SK-N-SH (cell line): ENCODE measurements at regions not wholly inside any gene's neighbourhood (a gene's known extent, or its start where the extent isn't known, plus 50 kb on each side); places are given as distances from the start of the nearest gene placed in this dataset.
A peak's percentile ranks its signal among the peaks of the same experiment; 100 is the strongest.

Experiments used
- CTCF ChIA-PET: fragments of 300-600, 350-600 bp; formaldehyde crosslinking; extraction: SDS; loops from one replicate; lab custom pipeline; 2021; lab: Yijun Ruan, JAX
- POLR2A ChIA-PET: fragments of 350-600 bp; sonication (Branson Sonifier 250); formaldehyde crosslinking; extraction: SDS; loops from one replicate; lab custom pipeline; 2020; ENCODE audit warnings: antibody characterized with exemption, inconsistent platforms; lab: Yijun Ruan, JAX
- DNase-seq: peaks from one replicate; pipeline ENCODE4 v3.0.0; 2012
- H2AFZ ChIP-seq: fragments of 200-600 bp; sonication (generic); 2 replicates; pipeline ENCODE4 v1.8.1; 2016; ENCODE audit warnings: antibody characterized with exemption, mild to moderate bottlenecking, low read depth
- H3F3A ChIP-seq: fragments of 200-600 bp; sonication (generic); replicated peaks from 2 replicates; pipeline ENCODE3; 2016; ENCODE audit warnings: antibody characterized with exemption, mild to moderate bottlenecking; ENCODE audit not compliant: insufficient read depth
- H3K27ac ChIP-seq, 2 experiments: fragments of 200-500 bp in 1 of 2; fragments of 200-600 bp in 1 of 2; sonication (Bioruptor generic) in 1 of 2; sonication (generic), shearing (Covaris generic) in 1 of 2; 2 replicates each; pipeline versions ENCODE4 v1.5.1 to v1.6.1; 2014 to 2016; ENCODE audit warnings: low read depth in 2 of 2, inconsistent platforms in 1 of 2, low read length in 1 of 2, mild to moderate bottlenecking in 1 of 2, mixed read lengths in 1 of 2
- H3K27me3 ChIP-seq: fragments of 200-600 bp; sonication (generic), shearing (Covaris generic); 2 replicates; pipeline ENCODE4 v1.6.1; 2016; ENCODE audit warnings: mixed run types; ENCODE audit not compliant: insufficient read depth
- H3K36me3 ChIP-seq, 2 experiments: fragments of 200-500 bp in 1 of 2; fragments of 200-600 bp in 1 of 2; sonication (Bioruptor generic) in 1 of 2; sonication (generic) in 1 of 2; replicated peaks in 1 of 2; 2 replicates each; pipeline versions ENCODE3 to v1.5.1; 2014 to 2016; ENCODE audit warnings: low read length in 1 of 2, mild to moderate bottlenecking in 1 of 2; ENCODE audit not compliant: insufficient read depth in 2 of 2, control insufficient read depth in 1 of 2
- H3K4me1 ChIP-seq, 2 experiments: fragments of 200-500 bp in 1 of 2; fragments of 200-600 bp in 1 of 2; sonication (Bioruptor generic) in 1 of 2; sonication (generic), shearing (Covaris generic) in 1 of 2; 2 replicates each; pipeline versions ENCODE4 v1.5.1 to v1.6.1; 2014 to 2016; ENCODE audit warnings: low read depth in 1 of 2, low read length in 1 of 2, mixed run types in 1 of 2; ENCODE audit not compliant: insufficient read depth in 2 of 2, control insufficient read depth in 1 of 2
- H3K4me2 ChIP-seq: fragments of 200-600 bp; sonication (generic), shearing (Covaris generic); 2 replicates; pipeline ENCODE4 v1.6.1; 2017; ENCODE audit warnings: mixed run types
- H3K4me3 ChIP-seq, 2 experiments: fragments of 200-500 bp in 1 of 2; fragments of 200-600 bp in 1 of 2; sonication (Bioruptor generic) in 1 of 2; sonication (generic), shearing (Covaris generic) in 1 of 2; 2 replicates each; pipeline versions ENCODE4 v1.5.1 to v1.8.1; 2014 to 2016; ENCODE audit warnings: low read depth in 2 of 2, inconsistent platforms in 1 of 2, low read length in 1 of 2, mild to moderate bottlenecking in 1 of 2, mixed read lengths in 1 of 2, moderate library complexity in 1 of 2
- H3K79me2 ChIP-seq: fragments of 200-600 bp; sonication (generic); 2 replicates; pipeline ENCODE4 v1.8.1; 2017; ENCODE audit warnings: mild to moderate bottlenecking; ENCODE audit not compliant: insufficient read depth
- H3K9ac ChIP-seq: fragments of 200-600 bp; sonication (generic); 2 replicates; pipeline ENCODE4 v1.6.1; 2017; ENCODE audit warnings: mixed run types
- H3K9me2 ChIP-seq: fragments of 200-600 bp; sonication (generic); 2 replicates; pipeline ENCODE4 v1.6.1; 2017; ENCODE audit warnings: mixed run types
- H3K9me3 ChIP-seq: fragments of 200-600 bp; sonication (generic); 2 replicates; pipeline ENCODE4 v1.6.1; 2017; ENCODE audit warnings: mixed run types, mild to moderate bottlenecking, moderate library complexity
- H4K20me1 ChIP-seq: fragments of 200-600 bp; sonication (generic); 2 replicates; pipeline ENCODE4 v1.6.1; 2017; ENCODE audit warnings: mild to moderate bottlenecking, mixed run types; ENCODE audit not compliant: insufficient read depth
- ELF1 ChIP-seq: IDR thresholded peaks from 2 replicates; pipeline ENCODE4 v1.4.0; 2012
- EZH2phosphoT487 ChIP-seq: fragments of 200-600 bp; sonication (generic); IDR thresholded peaks from 2 replicates; pipeline ENCODE4 v1.6.1; 2017; ENCODE audit warnings: low read depth, mixed run types, mild to moderate bottlenecking, antibody characterized with exemption, moderate library complexity, borderline replicate concordance
- GATA2 ChIP-seq: sonication (generic); formaldehyde crosslinking; IDR thresholded peaks from 2 replicates; pipeline ENCODE4 v1.5.0; 2020; ENCODE audit warnings: mild to moderate bottlenecking, missing genetic modification reagents
- MXI1 ChIP-seq: IDR thresholded peaks from 2 replicates; pipeline ENCODE4 v1.6.1; 2012; ENCODE audit warnings: mild to moderate bottlenecking, low read depth, low read length, improper control_type of control experiment
- NFIC ChIP-seq: IDR thresholded peaks from 2 replicates; pipeline ENCODE4 v1.4.0; 2012; ENCODE audit warnings: borderline replicate concordance
- RCOR1 ChIP-seq: fragments of 150-350 bp; IDR thresholded peaks from 2 replicates; pipeline ENCODE4 v1.6.1; 2017; ENCODE audit warnings: antibody characterized with exemption, low read length
- RFX5 ChIP-seq: IDR thresholded peaks from 2 replicates; pipeline ENCODE4 v1.6.1; 2012; ENCODE audit warnings: mild to moderate bottlenecking, improper control_type of control experiment, low read length
- TAF1 ChIP-seq: IDR thresholded peaks from 2 replicates; pipeline ENCODE4 v1.6.1; 2012; ENCODE audit warnings: low read depth, mild to moderate bottlenecking, low read length, moderate library complexity, borderline replicate concordance
- WGBS: methylation state at CpG from one replicate; pipeline ENCODE4 v1.1.6; 2017; ENCODE audit warnings: low lambda C conversion rate; 5-methylcytosine and 5-hydroxymethylcytosine counted together
- TF ChIP-seq, protein P1 (sequence below): fragments of 200-600 bp; sonication (generic); IDR thresholded peaks from 2 replicates; pipeline ENCODE4 v1.6.1; 2017; ENCODE audit warnings: antibody characterized with exemption, mild to moderate bottlenecking, moderate library complexity
- TF ChIP-seq, protein P2 (sequence below): IDR thresholded peaks from 2 replicates; pipeline ENCODE4 v1.4.0; 2012; ENCODE audit warnings: low read depth, borderline replicate concordance

DNA sequence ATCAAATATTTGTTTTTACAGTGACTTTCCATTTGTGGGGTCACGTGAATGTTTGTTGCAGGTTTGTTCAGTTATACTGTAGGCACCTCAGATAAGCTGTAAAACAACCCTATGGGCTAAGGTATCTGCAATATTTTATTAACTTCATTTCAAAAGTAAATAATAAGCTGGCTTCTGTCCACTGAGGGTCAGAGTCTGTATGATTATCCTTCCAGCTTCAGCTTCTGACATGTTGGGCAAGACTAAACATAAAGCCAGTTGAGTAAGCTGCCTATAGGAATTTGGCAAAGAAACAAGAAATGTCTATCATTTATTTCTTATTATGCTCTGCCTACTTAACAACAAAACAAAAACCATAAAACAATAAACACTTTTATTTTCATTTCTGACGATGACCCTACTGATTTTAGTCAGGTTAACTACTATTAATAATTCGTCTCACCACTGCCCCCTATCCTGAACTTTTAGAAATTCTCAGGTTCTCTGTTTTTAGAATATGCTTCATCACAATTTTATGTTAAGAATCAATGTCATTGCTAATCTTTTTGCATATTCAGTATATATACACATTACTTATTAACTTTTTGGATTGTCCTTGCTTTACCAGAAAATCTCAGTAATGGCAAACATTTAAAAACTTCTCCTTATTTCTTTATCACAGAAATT, 413.6 kb upstream of the ADAMTSL1 start:
- peak; percentile 4 for DNase-seq
- H3K4me2 ChIP-seq: no peak overlapping the region
- H2AFZ ChIP-seq: no peak overlapping the region
- TF ChIP-seq EZH2phosphoT487 (no peak), RCOR1 (no peak), RFX5 (no peak), GATA2 (CRISPR knock-in tag) (no peak)
- TF ChIP-seq, protein P1, sequence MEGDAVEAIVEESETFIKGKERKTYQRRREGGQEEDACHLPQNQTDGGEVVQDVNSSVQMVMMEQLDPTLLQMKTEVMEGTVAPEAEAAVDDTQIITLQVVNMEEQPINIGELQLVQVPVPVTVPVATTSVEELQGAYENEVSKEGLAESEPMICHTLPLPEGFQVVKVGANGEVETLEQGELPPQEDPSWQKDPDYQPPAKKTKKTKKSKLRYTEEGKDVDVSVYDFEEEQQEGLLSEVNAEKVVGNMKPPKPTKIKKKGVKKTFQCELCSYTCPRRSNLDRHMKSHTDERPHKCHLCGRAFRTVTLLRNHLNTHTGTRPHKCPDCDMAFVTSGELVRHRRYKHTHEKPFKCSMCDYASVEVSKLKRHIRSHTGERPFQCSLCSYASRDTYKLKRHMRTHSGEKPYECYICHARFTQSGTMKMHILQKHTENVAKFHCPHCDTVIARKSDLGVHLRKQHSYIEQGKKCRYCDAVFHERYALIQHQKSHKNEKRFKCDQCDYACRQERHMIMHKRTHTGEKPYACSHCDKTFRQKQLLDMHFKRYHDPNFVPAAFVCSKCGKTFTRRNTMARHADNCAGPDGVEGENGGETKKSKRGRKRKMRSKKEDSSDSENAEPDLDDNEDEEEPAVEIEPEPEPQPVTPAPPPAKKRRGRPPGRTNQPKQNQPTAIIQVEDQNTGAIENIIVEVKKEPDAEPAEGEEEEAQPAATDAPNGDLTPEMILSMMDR: peak; percentile 50
- TF ChIP-seq, all 33 proteins: peak for 1
- ChIA-PET POLR2A (no interaction called here), CTCF (interaction anchor here (0.7 to 1.5 kb wide), 4 partner anchors 10 to 249 kb away, joined by 3 read pairs; no protein-coding TSS in a partner anchor)
- Histone ChIP-seq H3K36me3 (no peaks in the 10 kb centered on the region), H3K27ac (no peak overlapping the region), H3K9ac (no peak overlapping the region), H3K9me3 (no peaks in the 10 kb centered on the region), H3K4me1 (no peaks in the 10 kb centered on the region), H3F3A (no peaks in the 10 kb centered on the region), H3K4me3 (no peak overlapping the region), H3K9me2 (no peaks in the 10 kb centered on the region), H3K79me2 (no peaks in the 10 kb centered on the region), H3K27me3 (peaks cover 6% of the 10 kb centered on the region; the same call in 1 of the 2 replicates), H4K20me1 (no peaks in the 10 kb centered on the region)
- 1% methylated on average over 3 of the region's 3 CpGs for WGBS

DNA sequence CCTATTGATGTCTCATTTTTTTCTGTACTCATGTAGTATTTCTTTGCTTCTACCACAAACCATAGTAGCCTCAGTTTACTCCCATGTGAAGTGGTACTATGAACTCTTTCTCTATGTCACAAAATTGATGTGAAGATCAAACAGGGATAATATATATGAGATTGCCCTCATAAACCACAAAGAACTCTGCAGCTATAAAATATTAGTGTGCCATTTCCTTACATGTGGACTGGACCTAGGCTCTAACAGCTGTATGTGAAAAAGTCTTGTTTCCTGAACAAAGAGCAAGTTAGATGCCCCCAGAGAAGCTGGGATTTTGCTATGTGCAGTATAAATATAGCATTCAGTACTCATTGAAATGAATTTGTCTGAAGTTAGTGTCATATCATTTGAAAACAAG, 412.6 kb upstream of the ADAMTSL1 start:
- no peak overlapping the region for H3K27ac ChIP-seq
- POLR2A ChIA-PET: no interaction called here
- H3F3A ChIP-seq: no peaks in the 10 kb centered on the region
- H3K4me2 ChIP-seq: no peak overlapping the region
- no peaks in the 10 kb centered on the region for H3K4me1 ChIP-seq
- no peaks in the 10 kb centered on the region for H3K36me3 ChIP-seq
- no peaks in the 10 kb centered on the region for H3K79me2 ChIP-seq
- peaks cover 2% of the 10 kb centered on the region; the same call in 1 of the 2 replicates for H3K27me3 ChIP-seq
- DNase-seq: no peak
- no peak overlapping the region for H3K4me3 ChIP-seq
- TF ChIP-seq, protein P2, sequence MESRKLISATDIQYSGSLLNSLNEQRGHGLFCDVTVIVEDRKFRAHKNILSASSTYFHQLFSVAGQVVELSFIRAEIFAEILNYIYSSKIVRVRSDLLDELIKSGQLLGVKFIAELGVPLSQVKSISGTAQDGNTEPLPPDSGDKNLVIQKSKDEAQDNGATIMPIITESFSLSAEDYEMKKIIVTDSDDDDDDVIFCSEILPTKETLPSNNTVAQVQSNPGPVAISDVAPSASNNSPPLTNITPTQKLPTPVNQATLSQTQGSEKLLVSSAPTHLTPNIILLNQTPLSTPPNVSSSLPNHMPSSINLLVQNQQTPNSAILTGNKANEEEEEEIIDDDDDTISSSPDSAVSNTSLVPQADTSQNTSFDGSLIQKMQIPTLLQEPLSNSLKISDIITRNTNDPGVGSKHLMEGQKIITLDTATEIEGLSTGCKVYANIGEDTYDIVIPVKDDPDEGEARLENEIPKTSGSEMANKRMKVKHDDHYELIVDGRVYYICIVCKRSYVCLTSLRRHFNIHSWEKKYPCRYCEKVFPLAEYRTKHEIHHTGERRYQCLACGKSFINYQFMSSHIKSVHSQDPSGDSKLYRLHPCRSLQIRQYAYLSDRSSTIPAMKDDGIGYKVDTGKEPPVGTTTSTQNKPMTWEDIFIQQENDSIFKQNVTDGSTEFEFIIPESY: no peak
- TF ChIP-seq ELF1 (no peak), MXI1 (no peak), TAF1 (no peak), NFIC (no peak)
- H3K9me3 ChIP-seq: no peaks in the 10 kb centered on the region
- H2AFZ ChIP-seq: no peak overlapping the region
- no peaks in the 10 kb centered on the region for H4K20me1 ChIP-seq
- CTCF ChIA-PET: interaction anchor here (0.9 to 1.5 kb wide), 2 partner anchors 9 to 21 kb away, joined by 3 read pairs; no protein-coding TSS in a partner anchor
- no peak overlapping the region for H3K9ac ChIP-seq
- H3K9me2 ChIP-seq: no peaks in the 10 kb centered on the region
